HG03039 (cell line): ENCODE measurements at regions not wholly inside any gene's neighbourhood (a gene's known extent, or its start where the extent isn't known, plus 50 kb on each side); places are given as distances from the start of the nearest gene placed in this dataset.
"Not testable (repeated sequence)": the region's sequence is repeated elsewhere in the genome, so short reads cannot be mapped to it uniquely, and the experiment has no call there.

Experiments used
- ATAC-seq: cut with Tn5 transposase; IDR thresholded peaks from one replicate; pipeline ENCODE4 v1.9.1; 2021; ENCODE audit warnings: mild to moderate bottlenecking, moderate library complexity; ENCODE audit not compliant: unreplicated experiment

GRCh38 chr2:89855752-89856151 lies 1164.3 kb downstream of the RPIA start:
- ATAC-seq: not testable (repeated sequence)

GRCh38 chr2:89856305-89856704 lies 1164.8 kb downstream of the RPIA start:
- ATAC-seq: not testable (repeated sequence)

- ATAC-seq: not testable (repeated sequence)
Observed at GRCh38 chr2:89862164-89862563, 1170.7 kb downstream of the RPIA start.

GRCh38 chr2:89863209-89863608 lies 1171.7 kb downstream of the RPIA start:
- not testable (repeated sequence) for ATAC-seq

- ATAC-seq: not testable (repeated sequence)
Observed at GRCh38 chr2:89874810-89875595, 1183.5 kb downstream of the RPIA start.

GRCh38 chr2:89876445-89876844 lies 1185.0 kb downstream of the RPIA start:
- ATAC-seq: not testable (repeated sequence)

GRCh38 chr2:89876878-89877277 lies 1185.4 kb downstream of the RPIA start:
- not testable (repeated sequence) for ATAC-seq

GRCh38 chr2:89882880-89883279 lies 1191.4 kb downstream of the RPIA start:
- peak; percentile 83 for ATAC-seq

GRCh38 chr2:89883624-89884023 lies 1192.2 kb downstream of the RPIA start:
- not testable (repeated sequence) for ATAC-seq

- peak; percentile 45 for ATAC-seq
Observed at GRCh38 chr2:89885071-89885470, 1193.6 kb downstream of the RPIA start.

- not testable (repeated sequence) for ATAC-seq
Observed at GRCh38 chr2:89888693-89889092, 1197.2 kb downstream of the RPIA start.

GRCh38 chr2:89890185-89890773 lies 1198.8 kb downstream of the RPIA start:
- not testable (repeated sequence) for ATAC-seq

GRCh38 chr2:89894988-89895387 lies 1203.5 kb downstream of the RPIA start:
- not testable (repeated sequence) for ATAC-seq

GRCh38 chr2:89895629-89896028 lies 1204.2 kb downstream of the RPIA start:
- ATAC-seq: not testable (repeated sequence)

GRCh38 chr2:89927018-89927417 lies 1235.5 kb downstream of the RPIA start:
- not testable (repeated sequence) for ATAC-seq

GRCh38 chr2:89935436-89935835 lies 1244.0 kb downstream of the RPIA start:
- not testable (repeated sequence) for ATAC-seq

- not testable (repeated sequence) for ATAC-seq
Observed at GRCh38 chr2:89936011-89936410, 1244.5 kb downstream of the RPIA start.

GRCh38 chr2:89936559-89936958 lies 1245.1 kb downstream of the RPIA start:
- peak; percentile 54 for ATAC-seq

- ATAC-seq: peak; percentile 80
Observed at GRCh38 chr2:89938756-89939155, 1247.3 kb downstream of the RPIA start.

- not testable (repeated sequence) for ATAC-seq
Observed at GRCh38 chr2:89944267-89944666, 1252.8 kb downstream of the RPIA start.

GRCh38 chr2:89945004-89945616 lies 1253.6 kb downstream of the RPIA start:
- not testable (repeated sequence) for ATAC-seq
